ENCODE measurements at regions not wholly inside any gene's neighbourhood (a gene's known extent, or its start where the extent isn't known, plus 50 kb on each side); places are given as distances from the start of the nearest gene placed in this dataset.

- TF ChIP-seq CHD7 (IDR thresholded peaks at IDR 0.05; ENCODE audit: insufficient replicate concordance, low read length) = no peak
- no peak for TF ChIP-seq CHD2 (IDR thresholded peaks at IDR 0.05; ENCODE audit: low read length)
- TF ChIP-seq EGR1 (IDR thresholded peaks at IDR 0.05; ENCODE audit: borderline replicate concordance, low read depth, low read length) = no peak
- no peak for TF ChIP-seq RNF2 (IDR thresholded peaks at IDR 0.05; ENCODE audit: borderline replicate concordance, low read depth, low read length, missing control alignments, poor library complexity, severe bottlenecking)
- TF ChIP-seq POLR2AphosphoS5 (IDR thresholded peaks at IDR 0.05; ENCODE audit: low read depth, low read length) = no peak
- TF ChIP-seq SRF (IDR thresholded peaks at IDR 0.05; ENCODE audit: low read depth, low read length) = no peak
- TF ChIP-seq E2F6 (IDR thresholded peaks at IDR 0.05) = no peak
- no peak for TF ChIP-seq HDAC2 (IDR thresholded peaks at IDR 0.05; ENCODE audit: borderline replicate concordance in 1 of 2, low read depth in 2 of 2, low read length in 2 of 2)
- no peak for TF ChIP-seq GABPA (IDR thresholded peaks at IDR 0.05; ENCODE audit: borderline replicate concordance, insufficient read depth, low read length)
- no peak for TF ChIP-seq RXRA (IDR thresholded peaks at IDR 0.05; ENCODE audit: insufficient read depth, low read depth, low read length)
- no peak for TF ChIP-seq FOSL1 (IDR thresholded peaks at IDR 0.05; ENCODE audit: insufficient read depth, low read depth, low read length)
These were observed 368.6 kb upstream of the ACO1 start (continued) for GRCh38 chr9:32015795-32016194.
